MM.1S (cell line): ENCODE measurements at regions not wholly inside any gene's neighbourhood (a gene's known extent, or its start where the extent isn't known, plus 50 kb on each side); places are given as distances from the start of the nearest gene placed in this dataset.

Source experiments
- DNase-seq: peaks from one replicate; pipeline ENCODE4 v3.0.0-alpha.2; 2015
- H2AFZ ChIP-seq: fragments of 300-600 bp; sonication (generic); 2 replicates; pipeline ENCODE4 v1.6.0; 2016; ENCODE audit warnings: antibody characterized with exemption, low read length
- H3F3A ChIP-seq: fragments of 300-600 bp; sonication (generic); 2 replicates; pipeline ENCODE4 v1.6.1; 2016; ENCODE audit warnings: mild to moderate bottlenecking, antibody characterized with exemption, low read length, moderate library complexity, mixed read lengths; ENCODE audit not compliant: insufficient read depth
- H3K27ac ChIP-seq: fragments of 300-600 bp; sonication (generic); 2 replicates; pipeline ENCODE4 v1.5.1; 2016; ENCODE audit warnings: mild to moderate bottlenecking, low read length
- H3K27me3 ChIP-seq: fragments of 300-600 bp; sonication (generic); replicated peaks from 2 replicates; pipeline ENCODE4 v1.6.0; 2016; ENCODE audit warnings: low read length; ENCODE audit not compliant: insufficient read depth
- H3K36me3 ChIP-seq: fragments of 300-600 bp; sonication (generic); replicated peaks from 2 replicates; pipeline ENCODE4 v1.6.1; 2016; ENCODE audit warnings: mild to moderate bottlenecking, low read length, mixed read lengths; ENCODE audit not compliant: insufficient read depth
- H3K4me1 ChIP-seq: fragments of 300-600 bp; sonication (generic); 2 replicates; pipeline ENCODE4 v1.6.1; 2016; ENCODE audit warnings: low read length, mixed read lengths
- H3K4me2 ChIP-seq: fragments of 300-600 bp; sonication (generic); 2 replicates; pipeline ENCODE4 v1.6.0; 2016; ENCODE audit warnings: low read depth, low read length
- H3K4me3 ChIP-seq: fragments of 300-600 bp; sonication (generic); 2 replicates; pipeline ENCODE4 v1.5.1; 2016; ENCODE audit warnings: low read length, mixed read lengths
- H3K79me2 ChIP-seq: fragments of 300-600 bp; sonication (generic); 2 replicates; pipeline ENCODE4 v1.6.1; 2016; ENCODE audit warnings: mixed run types, low read length, mixed read lengths
- H3K9ac ChIP-seq: fragments of 300-600 bp; sonication (generic); 2 replicates; pipeline ENCODE4 v1.6.1; 2016; ENCODE audit warnings: low read length, mixed read lengths
- H3K9me2 ChIP-seq: fragments of 300-600 bp; sonication (generic); replicated peaks from 2 replicates; pipeline ENCODE4 v1.6.1; 2016; ENCODE audit warnings: mild to moderate bottlenecking, low read length, mixed read lengths; ENCODE audit not compliant: insufficient read depth
- H3K9me3 ChIP-seq: fragments of 300-600 bp; sonication (generic); replicated peaks from 2 replicates; pipeline ENCODE4 v1.6.1; 2016; ENCODE audit warnings: mild to moderate bottlenecking, low read length, mixed read lengths; ENCODE audit not compliant: insufficient read depth
- H4K20me1 ChIP-seq: fragments of 300-600 bp; sonication (generic); 2 replicates; pipeline ENCODE4 v1.6.1; 2016; ENCODE audit warnings: mild to moderate bottlenecking, low read length, moderate library complexity, mixed read lengths; ENCODE audit not compliant: insufficient read depth
- EZH2 ChIP-seq: fragments of 300-600 bp; sonication (generic); optimal IDR thresholded peaks from 2 replicates; pipeline ENCODE3; 2017; ENCODE audit warnings: low read depth, mild to moderate bottlenecking, antibody characterized with exemption, low read length, mixed read lengths
- EZH2phosphoT487 ChIP-seq: fragments of 300-600 bp; sonication (generic); IDR thresholded peaks from 2 replicates; pipeline ENCODE4 v1.6.1; 2018; ENCODE audit warnings: antibody characterized with exemption, low read length
- TF ChIP-seq, protein P1 (sequence below): fragments of 300-600 bp; sonication (generic); IDR thresholded peaks from 2 replicates; pipeline ENCODE4 v1.5.1; 2016; ENCODE audit warnings: antibody characterized with exemption, low read length, mixed read lengths

GRCh38 chr13:71242201-71242600 is 624.8 kb downstream of the DACH1 start:
- no peaks in the 10 kb centered on the region for H3K4me1 ChIP-seq
- H3K9me3 ChIP-seq = no peaks in the 10 kb centered on the region
- no peaks in the 10 kb centered on the region for H3K79me2 ChIP-seq
- H3F3A ChIP-seq = no peaks in the 10 kb centered on the region
- H2AFZ ChIP-seq = no peak overlapping the region
- H3K4me3 ChIP-seq = no peak overlapping the region
- TF ChIP-seq, protein P1, sequence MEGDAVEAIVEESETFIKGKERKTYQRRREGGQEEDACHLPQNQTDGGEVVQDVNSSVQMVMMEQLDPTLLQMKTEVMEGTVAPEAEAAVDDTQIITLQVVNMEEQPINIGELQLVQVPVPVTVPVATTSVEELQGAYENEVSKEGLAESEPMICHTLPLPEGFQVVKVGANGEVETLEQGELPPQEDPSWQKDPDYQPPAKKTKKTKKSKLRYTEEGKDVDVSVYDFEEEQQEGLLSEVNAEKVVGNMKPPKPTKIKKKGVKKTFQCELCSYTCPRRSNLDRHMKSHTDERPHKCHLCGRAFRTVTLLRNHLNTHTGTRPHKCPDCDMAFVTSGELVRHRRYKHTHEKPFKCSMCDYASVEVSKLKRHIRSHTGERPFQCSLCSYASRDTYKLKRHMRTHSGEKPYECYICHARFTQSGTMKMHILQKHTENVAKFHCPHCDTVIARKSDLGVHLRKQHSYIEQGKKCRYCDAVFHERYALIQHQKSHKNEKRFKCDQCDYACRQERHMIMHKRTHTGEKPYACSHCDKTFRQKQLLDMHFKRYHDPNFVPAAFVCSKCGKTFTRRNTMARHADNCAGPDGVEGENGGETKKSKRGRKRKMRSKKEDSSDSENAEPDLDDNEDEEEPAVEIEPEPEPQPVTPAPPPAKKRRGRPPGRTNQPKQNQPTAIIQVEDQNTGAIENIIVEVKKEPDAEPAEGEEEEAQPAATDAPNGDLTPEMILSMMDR = no peak
- TF ChIP-seq EZH2phosphoT487 = no peak
- no peak for TF ChIP-seq EZH2
- no peaks in the 10 kb centered on the region for H3K27me3 ChIP-seq
- no peak overlapping the region for H3K4me2 ChIP-seq
- H3K9ac ChIP-seq = no peak overlapping the region
- no peaks in the 10 kb centered on the region for H4K20me1 ChIP-seq
- no peaks in the 10 kb centered on the region for H3K9me2 ChIP-seq
- no peak for DNase-seq
- no peaks in the 10 kb centered on the region for H3K36me3 ChIP-seq
- no peak overlapping the region for H3K27ac ChIP-seq

DNA sequence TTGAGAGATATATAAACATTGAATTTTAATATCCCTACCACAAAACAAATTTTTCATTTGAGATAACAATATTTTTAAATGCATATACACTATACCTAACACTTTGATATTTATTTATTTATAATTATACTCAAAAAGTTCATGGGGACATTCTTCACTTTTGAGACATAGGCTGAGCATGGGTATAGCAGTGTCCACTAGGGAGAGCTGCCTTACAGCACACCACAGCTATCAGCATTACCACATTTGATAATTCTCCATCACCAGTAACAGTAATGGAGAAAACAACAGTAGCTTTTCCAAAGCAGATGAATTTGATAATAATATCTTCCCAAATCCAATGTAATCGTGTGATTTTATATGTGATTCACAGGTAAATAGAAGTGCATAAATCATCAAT is 626.1 kb downstream of the DACH1 start:
- Histone ChIP-seq H3K9me2 (no peaks in the 10 kb centered on the region), H3K4me2 (no peak overlapping the region), H3K36me3 (no peaks in the 10 kb centered on the region), H3K4me3 (no peak overlapping the region), H3K9ac (no peak overlapping the region), H3K4me1 (no peaks in the 10 kb centered on the region), H3K27ac (no peak overlapping the region), H4K20me1 (no peaks in the 10 kb centered on the region), H2AFZ (no peak overlapping the region), H3K9me3 (no peaks in the 10 kb centered on the region), H3K27me3 (no peaks in the 10 kb centered on the region), H3K79me2 (no peaks in the 10 kb centered on the region), H3F3A (no peaks in the 10 kb centered on the region)
- no peak for DNase-seq
- TF ChIP-seq EZH2phosphoT487 (no peak), EZH2 (no peak)
- TF ChIP-seq, protein P1 = no peak; the same call in 1 of the 2 replicates

- Histone ChIP-seq H3F3A (no peaks in the 10 kb centered on the region), H3K4me1 (no peaks in the 10 kb centered on the region), H3K9me2 (no peaks in the 10 kb centered on the region), H4K20me1 (no peaks in the 10 kb centered on the region), H3K27ac (no peak overlapping the region), H3K9me3 (no peaks in the 10 kb centered on the region), H3K4me2 (no peak overlapping the region), H3K4me3 (no peak overlapping the region), H3K9ac (no peak overlapping the region), H3K36me3 (no peaks in the 10 kb centered on the region), H3K79me2 (no peaks in the 10 kb centered on the region), H3K27me3 (no peaks in the 10 kb centered on the region), H2AFZ (no peak overlapping the region)
- no peak for TF ChIP-seq EZH2phosphoT487
- DNase-seq = no peak
Observed at GRCh38 chr13:71237332-71237731, 629.7 kb downstream of the DACH1 start.

- H3K27me3 ChIP-seq = no peaks in the 10 kb centered on the region
- H3K9me3 ChIP-seq = no peaks in the 10 kb centered on the region
- no peaks in the 10 kb centered on the region for H4K20me1 ChIP-seq
- no peaks in the 10 kb centered on the region for H3K4me1 ChIP-seq
- H3F3A ChIP-seq = no peaks in the 10 kb centered on the region
- no peak for TF ChIP-seq EZH2
- TF ChIP-seq EZH2phosphoT487 = no peak
- no peak for DNase-seq
- H3K9me2 ChIP-seq = no peaks in the 10 kb centered on the region
- H3K4me2 ChIP-seq = no peak overlapping the region
- no peak overlapping the region for H2AFZ ChIP-seq
- no peak overlapping the region for H3K27ac ChIP-seq
- no peaks in the 10 kb centered on the region for H3K36me3 ChIP-seq
- no peak overlapping the region for H3K4me3 ChIP-seq
- no peak overlapping the region for H3K9ac ChIP-seq
- no peaks in the 10 kb centered on the region for H3K79me2 ChIP-seq
Observed at GRCh38 chr13:71219698-71220415, 647.1 kb downstream of the DACH1 start.
